ENCODE measurements at regions not wholly inside any gene's neighbourhood (a gene's known extent, or its start where the extent isn't known, plus 50 kb on each side); places are given as distances from the start of the nearest gene placed in this dataset.
A peak's percentile ranks its signal among the peaks of the same experiment; 100 is the strongest.

GRCh38 chrX:40154853-40155588 lies 57.3 kb upstream of the BCOR start:
- DNase-seq (ENCODE audit: low read depth in 1 of 2, low spot score in 1 of 2), result peak; percentile 75 to 95
- Histone ChIP-seq H3K27ac (peak overlapping the region; percentile 76), H3K4me1 (ENCODE audit: low read depth) (peaks cover 28% of the 10 kb centered on the region), H3K27me3 (peaks cover 7% of the 10 kb centered on the region), H3K36me3 (no peaks in the 10 kb centered on the region), H3K9me3 (ENCODE audit: low read depth) (no peaks in the 10 kb centered on the region), H3K4me3 (peak overlapping the region; percentile 43)
- TF ChIP-seq CTCF (IDR thresholded peaks at IDR 0.05; ENCODE audit: low read depth, low read length), result no peak

GRCh38 chrX:40154250-40154852 lies 56.6 kb upstream of the BCOR start:
- H3K27ac ChIP-seq, result peak overlapping the region; percentile 76
- H3K9me3 ChIP-seq (ENCODE audit: low read depth), result no peaks in the 10 kb centered on the region
- peak overlapping the region; percentile 43 for H3K4me3 ChIP-seq
- peaks cover 33% of the 10 kb centered on the region for H3K4me1 ChIP-seq (ENCODE audit: low read depth)
- peaks cover 7% of the 10 kb centered on the region for H3K27me3 ChIP-seq
- DNase-seq (ENCODE audit: low read depth in 1 of 2, low spot score in 1 of 2), result peak; percentile 59 to 86
- no peaks in the 10 kb centered on the region for H3K36me3 ChIP-seq
- no peak for TF ChIP-seq CTCF (IDR thresholded peaks at IDR 0.05; ENCODE audit: low read depth, low read length)

GRCh38 chrX:40153345-40154249 lies 55.8 kb upstream of the BCOR start:
- Histone ChIP-seq H3K27ac (peak overlapping the region; percentile 76), H3K27me3 (peaks cover 7% of the 10 kb centered on the region), H3K4me1 (ENCODE audit: low read depth) (peaks cover 38% of the 10 kb centered on the region), H3K9me3 (ENCODE audit: low read depth) (no peaks in the 10 kb centered on the region), H3K36me3 (no peaks in the 10 kb centered on the region), H3K4me3 (peak overlapping the region; percentile 43)
- DNase-seq (ENCODE audit: low read depth in 1 of 2, low spot score in 1 of 2), result peak; percentile 56 to 68
- TF ChIP-seq CTCF (IDR thresholded peaks at IDR 0.05; ENCODE audit: low read depth, low read length), result no peak

- Histone ChIP-seq H3K36me3 (no peaks in the 10 kb centered on the region), H3K4me1 (ENCODE audit: low read depth) (peaks cover 43% of the 10 kb centered on the region), H3K4me3 (peak overlapping the region; percentile 43), H3K27me3 (peaks cover 9% of the 10 kb centered on the region), H3K27ac (no peak overlapping the region), H3K9me3 (ENCODE audit: low read depth) (no peaks in the 10 kb centered on the region)
- TF ChIP-seq CTCF (IDR thresholded peaks at IDR 0.05; ENCODE audit: low read depth, low read length), result no peak
- DNase-seq (ENCODE audit: low read depth in 1 of 2, low spot score in 1 of 2), result no peak
Measured at GRCh38 chrX:40152741-40153344, 55.1 kb upstream of the BCOR start.

- Histone ChIP-seq H3K4me1 (ENCODE audit: low read depth) (peaks cover 47% of the 10 kb centered on the region), H3K36me3 (no peaks in the 10 kb centered on the region), H3K4me3 (peak overlapping the region; percentile 43), H3K27me3 (peaks cover 14% of the 10 kb centered on the region), H3K27ac (no peak overlapping the region), H3K9me3 (ENCODE audit: low read depth) (no peaks in the 10 kb centered on the region)
- TF ChIP-seq CTCF (IDR thresholded peaks at IDR 0.05; ENCODE audit: low read depth, low read length), result no peak
- no peak for DNase-seq (ENCODE audit: low read depth in 1 of 2, low spot score in 1 of 2)
Measured at GRCh38 chrX:40152173-40152711, 54.5 kb upstream of the BCOR start.

All from cardiac muscle cell (in vitro differentiated cells and primary cell).